Right cardiac atrium (tissue), 5 donors: ENCODE measurements at regions not wholly inside any gene's neighbourhood (a gene's known extent, or its start where the extent isn't known, plus 50 kb on each side); places are given as distances from the start of the nearest gene placed in this dataset.
A peak's percentile ranks its signal among the peaks of the same experiment; 100 is the strongest.

Source experiments
- ATAC-seq, 2 donors: fragments of 200-7000 bp; cut with Tn5 transposase; one replicate each; pipeline versions ENCODE4 v1.8.0 to v1.9.1; 2020; ENCODE audit warnings: moderate library complexity in 2 of 2, mild to moderate bottlenecking in 1 of 2
- DNase-seq, 3 donors: peaks; one replicate each; pipeline ENCODE4 v3.0.0-alpha.2; 2020
- H3K27ac ChIP-seq: one replicate; pipeline ENCODE4 v1.5.1; 2013; ENCODE audit warnings: mild to moderate bottlenecking, low read length, control low read depth, moderate library complexity
- H3K27me3 ChIP-seq: one replicate; pipeline ENCODE4 v1.6.1; 2013; ENCODE audit not compliant: control insufficient read depth, insufficient read depth
- H3K4me1 ChIP-seq: one replicate; pipeline ENCODE4 v1.6.1; 2013; ENCODE audit warnings: low read length; ENCODE audit not compliant: control insufficient read depth, insufficient read depth
- H3K4me3 ChIP-seq: one replicate; pipeline ENCODE4 v1.5.1; 2013; ENCODE audit warnings: low read length, control low read depth
- H3K9me3 ChIP-seq: one replicate; pipeline ENCODE4 v1.6.1; 2013; ENCODE audit warnings: low read length; ENCODE audit not compliant: control insufficient read depth
- WGBS: extraction: QIAGEN DNeasy Blood & Tissue Kit; methylation state at CpG from one replicate; pipeline ENCODE4 v1.1.7; 2013; 5-methylcytosine and 5-hydroxymethylcytosine counted together
- intact Hi-C, 4 donors: fragments of 100-400 bp; cut with DNase I; formaldehyde crosslinking; loops; one replicate each; pipeline versions ENCODE4 v1.11.0 to v1.14.0; 2022 to 2023
- donor health status: healthy with polysubstance abuse.
- donor health status: DM: no; HTN: yes; CAD: no.
- donor health status: DM: no; HTN: no; CAD: no.
- donor health status: DM: no; HTN: yes; CAD: no; lungs with severe emphysema.
- donor health status: DM: yes; HTN: yes; CAD: no.

DNA sequence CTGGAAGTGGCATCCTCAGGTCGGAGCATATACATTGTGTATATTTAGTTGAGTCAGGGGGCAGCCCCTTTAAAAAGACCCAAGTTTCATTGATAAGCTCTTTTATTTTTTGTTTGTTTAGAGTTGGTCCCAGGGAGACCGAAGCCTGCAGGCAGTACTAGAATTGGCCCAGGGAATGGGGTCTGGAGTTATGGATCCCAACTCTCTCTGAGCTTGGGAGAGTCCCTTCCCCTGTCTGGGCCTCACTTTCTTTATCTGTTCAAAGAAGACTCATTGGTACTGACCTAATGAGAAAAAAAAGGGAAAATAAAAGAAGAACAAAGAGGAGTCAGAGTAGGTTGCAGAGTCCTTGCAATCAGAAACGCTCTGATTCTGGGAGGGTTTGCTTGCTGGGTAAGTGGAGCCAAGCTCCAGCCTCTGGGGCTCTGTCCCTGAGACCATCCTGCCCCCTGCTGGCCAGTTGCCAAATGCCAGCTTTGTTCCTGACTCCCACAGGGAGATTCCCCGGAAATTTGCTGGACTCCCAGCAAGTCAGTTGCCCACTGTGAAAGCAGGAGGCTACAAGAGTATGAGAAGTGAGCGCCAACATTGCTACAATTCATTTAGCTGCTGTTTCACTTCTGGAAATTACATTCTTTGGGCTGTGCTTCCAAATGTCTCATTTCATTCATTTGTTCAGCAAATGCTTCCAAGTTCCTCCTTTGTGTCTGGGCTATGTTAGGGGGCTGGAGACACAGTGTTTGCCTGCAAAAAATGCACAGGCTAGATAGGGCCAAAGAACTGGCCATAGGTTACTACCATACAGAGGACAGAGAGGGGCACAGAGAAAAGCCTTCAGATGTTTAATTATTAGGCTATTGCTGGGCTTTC is 156.2 kb downstream of the MELK start:
- H3K4me3 ChIP-seq = no peak overlapping the region
- DNase-seq = peak; percentile 35 to 82 (median 70)
- H3K4me1 ChIP-seq = no peaks in the 10 kb centered on the region
- no peak overlapping the region for H3K27ac ChIP-seq
- intact Hi-C loops = no loop called here
- no peak for ATAC-seq
- H3K27me3 ChIP-seq = no peaks in the 10 kb centered on the region
- H3K9me3 ChIP-seq = no peaks in the 10 kb centered on the region
- WGBS = 34% methylated on average over 5 of the region's 5 CpGs

DNA sequence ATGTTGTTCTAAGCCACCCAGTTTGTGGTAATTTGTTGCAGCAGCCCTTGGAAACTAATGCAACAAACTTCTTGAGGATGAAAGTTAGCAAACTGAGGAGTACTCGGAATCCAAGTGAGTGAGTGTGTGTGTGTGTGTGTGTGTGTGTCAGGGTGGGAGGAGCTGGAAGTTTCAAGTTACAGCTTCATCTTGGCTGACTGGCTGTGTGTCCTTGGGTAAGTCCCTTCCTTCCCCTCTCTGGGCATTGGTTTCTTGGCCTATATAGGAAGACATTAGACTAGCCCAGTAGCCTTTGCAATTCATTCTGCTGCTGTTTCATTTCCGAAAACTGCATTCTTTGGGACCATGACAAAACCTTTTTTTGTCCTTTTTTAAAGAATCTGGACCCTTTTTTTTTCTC is 157.2 kb downstream of the MELK start:
- H3K27me3 ChIP-seq = no peaks in the 10 kb centered on the region
- intact Hi-C loops = no loop called here
- 68% methylated on average over 2 of the region's 2 CpGs for WGBS
- H3K4me1 ChIP-seq = no peaks in the 10 kb centered on the region
- no peaks in the 10 kb centered on the region for H3K9me3 ChIP-seq
- DNase-seq (no peak), ATAC-seq (no peak)
- no peak overlapping the region for H3K27ac ChIP-seq
- no peak overlapping the region for H3K4me3 ChIP-seq

DNA sequence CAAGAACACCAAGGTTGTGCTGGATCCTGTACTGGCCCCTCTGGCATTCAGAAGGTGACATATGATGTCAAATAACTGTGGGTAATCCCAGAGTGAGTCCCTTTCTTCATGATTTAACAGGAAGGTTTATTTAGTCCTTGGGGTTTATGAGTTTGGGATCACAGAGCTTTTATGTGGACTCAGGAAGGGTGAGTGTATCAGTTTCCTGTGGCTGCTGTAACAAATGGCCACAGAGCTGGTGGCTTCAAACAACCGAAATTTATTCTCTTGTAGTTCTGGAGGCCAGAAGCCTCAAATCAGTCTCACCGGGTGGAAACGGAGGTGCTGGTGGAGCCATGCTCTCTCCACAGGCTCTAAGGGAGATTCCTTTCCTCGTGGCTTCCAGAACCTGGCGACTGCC is 157.7 kb downstream of the MELK start:
- no peaks in the 10 kb centered on the region for H3K4me1 ChIP-seq
- no peak overlapping the region for H3K4me3 ChIP-seq
- intact Hi-C loops = no loop called here
- no peaks in the 10 kb centered on the region for H3K9me3 ChIP-seq
- DNase-seq = no peak
- H3K27me3 ChIP-seq = no peaks in the 10 kb centered on the region
- WGBS = 82% methylated on average over 5 of the region's 5 CpGs
- H3K27ac ChIP-seq = no peak overlapping the region
- ATAC-seq = no peak

DNA sequence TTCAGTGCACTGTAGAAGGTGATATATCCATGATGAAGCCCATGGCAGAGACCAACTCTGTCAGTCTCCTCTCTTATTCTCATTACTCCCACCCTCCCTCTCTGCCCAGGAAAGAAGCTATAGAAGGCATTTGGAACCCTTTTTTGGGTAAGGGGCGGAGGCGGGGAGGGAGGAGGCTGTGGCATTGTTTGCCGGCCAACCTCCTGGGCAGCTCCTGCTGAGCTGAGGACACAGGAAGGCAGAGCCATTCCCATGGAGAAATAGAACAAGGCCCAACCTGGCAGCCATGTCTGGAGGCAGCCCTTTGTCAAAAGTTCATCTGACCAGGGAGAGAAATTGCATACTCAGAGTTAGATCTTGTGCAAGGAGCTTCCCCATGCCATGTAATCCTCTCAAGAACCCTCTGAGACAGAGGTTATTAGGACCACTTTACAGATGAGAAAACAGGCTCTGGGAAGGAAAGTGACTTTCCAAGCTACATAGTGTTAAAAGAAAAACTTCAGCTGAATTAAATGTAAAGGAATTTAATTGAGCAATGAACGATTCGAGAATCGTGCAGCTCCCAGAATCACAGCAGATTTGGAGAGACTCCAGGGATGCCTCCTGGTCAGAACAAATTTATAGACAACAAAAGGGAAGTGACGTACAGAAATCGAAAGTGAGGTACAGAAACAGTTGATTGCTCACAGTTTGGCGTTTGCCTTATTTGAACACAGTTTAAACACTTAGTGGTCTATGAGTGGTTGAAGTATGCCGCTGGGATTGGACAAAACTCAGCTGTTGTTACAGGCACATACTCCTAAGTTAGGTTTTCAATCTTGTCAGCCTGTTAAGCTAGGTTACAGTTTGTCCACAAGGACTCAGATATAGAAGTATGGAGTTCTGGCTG is 158.6 kb downstream of the MELK start:
- 70% methylated on average over 10 of the region's 10 CpGs for WGBS
- intact Hi-C loops = no loop called here

DNA sequence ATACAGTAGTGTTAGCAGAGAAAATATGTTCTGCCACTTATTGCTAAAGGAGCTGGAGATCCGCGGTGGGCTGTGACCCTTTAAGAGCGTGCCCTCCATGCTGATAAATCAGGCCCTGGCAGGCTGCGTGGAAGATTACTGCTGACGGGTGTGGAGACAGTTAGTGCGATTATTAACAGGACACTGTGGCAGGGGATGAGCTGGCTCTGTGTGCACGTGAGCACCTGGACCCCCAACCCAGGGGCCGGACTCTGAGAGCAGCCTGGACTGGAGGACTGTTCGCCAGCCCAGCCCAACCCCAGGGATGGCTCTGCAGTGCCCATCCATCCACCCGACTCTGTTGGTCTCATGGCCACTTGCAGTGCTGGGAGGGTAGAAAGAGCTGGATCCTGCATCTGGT is 162.0 kb downstream of the MELK start:
- Histone ChIP-seq H3K9me3 (no peaks in the 10 kb centered on the region), H3K27ac (no peak overlapping the region), H3K27me3 (no peaks in the 10 kb centered on the region), H3K4me1 (no peaks in the 10 kb centered on the region), H3K4me3 (no peak overlapping the region)
- DNase-seq (no peak), ATAC-seq (no peak)
- 45% methylated on average over 10 of the region's 10 CpGs for WGBS
- intact Hi-C loops = no loop called here

More for the DNA sequence above, 158.6 kb downstream of the MELK start:
- no peaks in the 10 kb centered on the region for H3K27me3 ChIP-seq
- H3K4me1 ChIP-seq = no peaks in the 10 kb centered on the region
- ATAC-seq (no peak), DNase-seq (no peak)
- H3K9me3 ChIP-seq = no peaks in the 10 kb centered on the region
- H3K27ac ChIP-seq = no peak overlapping the region
- no peak overlapping the region for H3K4me3 ChIP-seq

DNA sequence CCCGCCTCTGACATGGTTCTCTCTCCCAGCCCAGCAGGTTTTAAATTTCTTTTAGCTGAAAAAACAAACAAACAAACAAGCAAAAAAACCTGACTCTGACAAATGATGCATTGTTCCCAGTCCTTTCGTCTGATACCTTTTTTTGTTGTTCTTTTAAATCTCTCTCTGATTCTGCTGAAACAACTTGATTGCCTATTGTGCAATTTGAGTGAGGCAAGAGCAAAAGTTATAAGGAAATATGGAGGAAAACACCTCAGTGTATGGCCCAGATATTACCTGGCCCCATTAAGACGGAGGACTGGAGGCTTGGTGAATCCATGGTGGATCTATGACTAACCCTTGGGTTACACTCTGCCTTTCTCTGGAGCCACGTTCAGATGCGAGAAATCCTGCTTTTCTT is 164.0 kb downstream of the MELK start:
- Histone ChIP-seq H3K27me3 (no peaks in the 10 kb centered on the region), H3K27ac (no peak overlapping the region), H3K4me1 (no peaks in the 10 kb centered on the region), H3K4me3 (no peak overlapping the region), H3K9me3 (no peaks in the 10 kb centered on the region)
- intact Hi-C loops = no loop called here
- DNase-seq (no peak), ATAC-seq (no peak)
- 84% methylated on average over 5 of the region's 5 CpGs for WGBS

DNA sequence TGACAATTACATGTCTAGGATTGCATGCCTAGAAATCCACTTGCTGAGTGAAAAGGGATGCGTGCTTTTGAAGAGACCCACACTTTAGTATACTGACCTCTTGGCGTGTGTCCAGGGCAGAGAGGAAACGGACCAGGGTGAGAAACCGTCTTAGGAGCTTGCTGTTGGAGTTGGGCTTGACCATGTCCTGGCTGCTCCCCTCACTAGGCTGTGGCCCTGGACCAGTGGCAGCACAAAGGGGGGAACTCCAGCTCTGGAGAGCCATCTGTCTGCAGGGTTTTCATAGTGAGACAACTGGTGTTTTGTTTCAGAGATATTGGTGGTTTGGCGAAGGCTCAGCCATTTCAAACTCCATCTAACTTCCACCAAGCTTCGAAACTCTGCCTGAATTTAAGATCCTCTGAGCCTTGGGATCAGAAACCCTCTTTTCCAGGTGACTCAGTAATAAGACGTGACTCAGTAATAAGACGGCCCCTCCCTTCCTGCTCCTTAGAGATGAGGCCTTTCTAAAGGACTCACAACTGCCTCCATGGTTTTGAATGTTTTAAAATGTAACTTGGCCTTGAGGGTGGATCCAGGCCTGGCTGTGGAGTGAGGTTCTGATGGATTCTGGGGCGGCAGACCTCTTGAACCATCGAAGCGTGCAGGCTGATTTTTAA is 165.8 kb downstream of the MELK start:
- H3K4me1 ChIP-seq = no peaks in the 10 kb centered on the region
- 53% methylated on average over 11 of the region's 11 CpGs for WGBS
- no peak overlapping the region for H3K27ac ChIP-seq
- no peak for ATAC-seq
- H3K4me3 ChIP-seq = no peak overlapping the region
- DNase-seq = no peak
- intact Hi-C loops = no loop called here
- H3K9me3 ChIP-seq = no peaks in the 10 kb centered on the region
- H3K27me3 ChIP-seq = no peaks in the 10 kb centered on the region

DNA sequence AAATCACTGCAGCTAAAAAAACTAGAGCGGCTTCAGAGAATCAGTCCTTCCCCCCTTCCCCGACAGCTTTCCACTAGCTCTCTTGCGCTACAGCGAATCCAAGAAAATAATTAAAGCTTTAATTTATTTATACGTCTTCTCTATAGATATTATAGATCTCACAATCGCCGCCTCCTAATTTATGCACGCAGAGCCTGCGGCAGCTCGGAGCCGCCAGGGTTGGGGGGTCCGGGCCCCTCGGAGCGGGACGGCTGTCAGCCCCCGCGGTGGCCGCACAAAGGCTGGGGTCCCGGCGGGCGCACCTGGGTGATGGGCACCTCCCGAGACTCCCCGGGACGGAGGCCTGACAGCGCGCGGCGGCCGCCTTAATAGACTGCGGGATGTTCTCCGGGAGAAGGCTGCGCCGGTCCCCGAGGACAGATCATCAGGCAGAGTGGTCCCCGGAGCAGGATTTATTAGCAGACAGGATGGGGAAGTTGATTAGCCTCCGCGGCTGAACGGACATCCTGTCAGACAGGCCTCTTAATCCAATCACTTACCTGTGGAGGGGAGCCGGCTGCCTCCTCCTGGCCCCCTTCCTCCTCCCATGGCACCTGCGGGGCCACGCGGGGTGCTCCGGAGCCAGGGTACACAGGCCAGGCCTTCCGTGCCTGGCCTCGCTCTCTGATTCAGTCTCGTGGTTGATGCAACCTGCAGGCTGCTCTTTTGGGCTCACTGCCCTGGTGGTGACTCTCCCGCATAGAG is 166.8 kb downstream of the MELK start:
- H3K4me1 ChIP-seq = no peaks in the 10 kb centered on the region
- no peaks in the 10 kb centered on the region for H3K27me3 ChIP-seq
- no peaks in the 10 kb centered on the region for H3K9me3 ChIP-seq
- ATAC-seq (no peak), DNase-seq (no peak)
- no peak overlapping the region for H3K4me3 ChIP-seq
- no peak overlapping the region for H3K27ac ChIP-seq
- WGBS = 10% methylated on average over 47 of the region's 47 CpGs
- intact Hi-C loops = no loop called here

DNA sequence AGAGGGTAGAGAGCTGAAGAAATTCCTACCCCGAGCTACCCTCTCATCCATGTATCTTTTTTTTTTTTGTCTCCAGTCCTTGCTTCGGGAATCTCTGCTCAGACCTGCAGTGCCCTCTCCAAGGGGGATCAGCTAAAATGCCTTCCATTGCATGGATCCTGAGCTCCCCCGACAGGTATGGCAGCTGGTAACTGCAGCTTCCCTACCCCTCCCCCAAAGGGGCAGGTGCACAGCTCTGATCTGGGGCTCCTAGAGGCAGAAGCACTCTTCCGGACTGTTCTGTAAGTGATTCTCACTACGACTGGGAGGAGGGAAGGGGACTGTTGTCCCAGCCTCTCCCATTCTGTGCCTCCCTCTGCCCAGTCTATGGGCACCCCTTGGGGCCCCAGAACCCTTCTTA is 169.6 kb downstream of the MELK start:
- intact Hi-C loops = no loop called here
- no peak overlapping the region for H3K27ac ChIP-seq
- H3K27me3 ChIP-seq = no peaks in the 10 kb centered on the region
- no peak for DNase-seq
- H3K9me3 ChIP-seq = no peaks in the 10 kb centered on the region
- no peak overlapping the region for H3K4me3 ChIP-seq
- ATAC-seq = no peak
- H3K4me1 ChIP-seq = no peaks in the 10 kb centered on the region
- 52% methylated on average over 5 of the region's 5 CpGs for WGBS

DNA sequence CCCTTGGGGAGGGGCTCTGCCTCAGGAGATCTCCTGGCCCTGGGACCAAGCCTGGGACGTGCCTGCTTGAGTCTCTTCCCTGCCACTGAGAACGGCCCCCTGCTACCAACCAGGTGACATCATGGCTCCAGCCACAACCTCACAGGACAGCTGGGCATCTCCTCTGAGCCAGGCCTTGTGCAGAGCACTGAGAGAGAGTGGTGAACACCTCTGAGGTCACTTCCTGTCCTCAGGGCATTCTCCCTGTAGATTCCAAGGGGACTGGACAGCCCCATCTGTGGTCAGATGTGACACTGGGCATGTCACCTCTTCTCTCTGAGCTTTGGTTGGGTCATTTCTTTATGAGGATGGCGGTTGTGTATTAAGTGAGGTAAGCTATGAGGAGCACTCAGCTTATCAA is 172.0 kb downstream of the MELK start:
- intact Hi-C loops = no loop called here
- H3K27me3 ChIP-seq = no peaks in the 10 kb centered on the region
- no peak overlapping the region for H3K4me3 ChIP-seq
- ATAC-seq = no peak
- no peak overlapping the region for H3K27ac ChIP-seq
- H3K4me1 ChIP-seq = no peaks in the 10 kb centered on the region
- 40% methylated on average over 3 of the region's 3 CpGs for WGBS
- no peak for DNase-seq
- H3K9me3 ChIP-seq = no peaks in the 10 kb centered on the region
